ENCODE measurements at regions not wholly inside any gene's neighbourhood (a gene's known extent, or its start where the extent isn't known, plus 50 kb on each side); places are given as distances from the start of the nearest gene placed in this dataset.
"Not testable (repeated sequence)": the region's sequence is repeated elsewhere in the genome, so short reads cannot be mapped to it uniquely, and the experiment has no call there.

GRCh38 chr13:18258801-18259419, 922.7 kb downstream of the TUBA3C start:
- not testable (repeated sequence) for TF ChIP-seq CTCF (conservative IDR thresholded peaks at IDR 0.05; ENCODE audit: low read length); EZH2phosphoT487 (IDR thresholded peaks at IDR 0.05; ENCODE audit: borderline replicate concordance, low read depth, low read length)
